CD14-positive monocyte (primary cell): ENCODE measurements at regions not wholly inside any gene's neighbourhood (a gene's known extent, or its start where the extent isn't known, plus 50 kb on each side); places are given as distances from the start of the nearest gene placed in this dataset.

ENCODE experiments used
- DNase-seq, 3 donors: peaks; one replicate each; pipeline ENCODE4 v3.0.0-alpha.2; 2011 to 2022
- H2AFZ ChIP-seq: 2 replicates; pipeline ENCODE4 v1.6.0; 2012; ENCODE audit warnings: mild to moderate bottlenecking, low read depth, low read length, inconsistent platforms; ENCODE audit not compliant: insufficient read depth, poor library complexity, severe bottlenecking
- H3K27ac ChIP-seq, 2 donors: 1 replicate in 1 of 2; 2 replicates in 1 of 2; pipeline ENCODE4 v1.5.1; 2012 to 2013; ENCODE audit warnings: low read length in 2 of 2, control low read depth in 1 of 2, inconsistent platforms in 1 of 2, low read depth in 1 of 2, mild to moderate bottlenecking in 1 of 2
- H3K27me3 ChIP-seq, 2 donors: one replicate each; pipeline versions ENCODE4 v1.6.0 to v1.6.1; 2011 to 2013; ENCODE audit warnings: low read length in 2 of 2; ENCODE audit not compliant: control insufficient read depth in 2 of 2, insufficient read depth in 2 of 2
- H3K36me3 ChIP-seq, 2 donors: replicated peaks in 1 of 2; 1 replicate in 1 of 2; 2 replicates in 1 of 2; pipeline versions ENCODE4 v1.5.1 to v1.6.1; 2012 to 2013; ENCODE audit warnings: low read length in 2 of 2, control low read depth in 1 of 2, inconsistent platforms in 1 of 2, mild to moderate bottlenecking in 1 of 2; ENCODE audit not compliant: insufficient read depth in 2 of 2, control insufficient read depth in 1 of 2
- H3K4me1 ChIP-seq, 2 donors: 1 replicate in 1 of 2; 2 replicates in 1 of 2; pipeline versions ENCODE4 v1.5.1 to v1.6.1; 2012 to 2013; ENCODE audit warnings: low read length in 2 of 2, control low read depth in 1 of 2, inconsistent platforms in 1 of 2, mild to moderate bottlenecking in 1 of 2, moderate library complexity in 1 of 2; ENCODE audit not compliant: insufficient read depth in 2 of 2, control insufficient read depth in 1 of 2
- H3K4me2 ChIP-seq: replicated peaks from 2 replicates; pipeline ENCODE3; 2012; ENCODE audit warnings: low read length, moderate library complexity, mild to moderate bottlenecking; ENCODE audit not compliant: poor library complexity, severe bottlenecking; ENCODE audit errors: extremely low read depth
- H3K4me3 ChIP-seq, 3 experiments: fragments of 200-600 bp in 1 of 3; sonication (generic) in 1 of 3; replicated peaks in 1 of 3; 1 replicate in 2 of 3; 2 replicates in 1 of 3; pipeline ENCODE4 v1.5.1; 2011 to 2013; ENCODE audit warnings: low read length in 3 of 3, mild to moderate bottlenecking in 3 of 3, control low read depth in 2 of 3, low read depth in 2 of 3, inconsistent platforms in 1 of 3, moderate library complexity in 1 of 3
- H3K79me2 ChIP-seq: 2 replicates; pipeline ENCODE4 v1.6.0; 2012; ENCODE audit warnings: mild to moderate bottlenecking, control low read depth, inconsistent platforms, low read length, moderate library complexity; ENCODE audit not compliant: insufficient read depth
- H3K9ac ChIP-seq: 2 replicates; pipeline ENCODE4 v1.6.0; 2017; ENCODE audit warnings: low read length, mild to moderate bottlenecking; ENCODE audit not compliant: insufficient read depth, poor library complexity, severe bottlenecking
- H3K9me3 ChIP-seq, 2 donors: replicated peaks in 1 of 2; 1 replicate in 1 of 2; 2 replicates in 1 of 2; pipeline versions ENCODE4 v1.5.1 to v1.6.1; 2012 to 2013; ENCODE audit warnings: low read length in 2 of 2, control low read depth in 1 of 2; ENCODE audit not compliant: control insufficient read depth in 1 of 2, insufficient read depth in 1 of 2
- H4K20me1 ChIP-seq: 2 replicates; pipeline ENCODE4 v1.6.0; 2012; ENCODE audit warnings: mild to moderate bottlenecking, low read length, control low read depth, moderate library complexity; ENCODE audit not compliant: insufficient read depth
- H3K27ac Mint-ChIP-seq, 7 donors: one replicate each; pipeline ENCODE4 v1.8.0; 2020; ENCODE audit warnings: mild to moderate bottlenecking in 7 of 7, mixed read lengths in 7 of 7, moderate library complexity in 6 of 7, inconsistent platforms in 2 of 7
- H3K27me3 Mint-ChIP-seq, 3 donors: one replicate each; pipeline ENCODE4 v1.8.0; 2021 to 2022; ENCODE audit warnings: low read depth in 3 of 3, mild to moderate bottlenecking in 3 of 3, mixed read lengths in 3 of 3, moderate library complexity in 3 of 3, inconsistent platforms in 1 of 3
- H3K36me3 Mint-ChIP-seq, 2 donors: one replicate each; pipeline ENCODE4 v1.8.0; 2020; ENCODE audit warnings: mixed read lengths in 2 of 2, inconsistent platforms in 1 of 2, mild to moderate bottlenecking in 1 of 2
- H3K4me1 Mint-ChIP-seq: one replicate; pipeline ENCODE4 v1.8.0; 2020; ENCODE audit warnings: mild to moderate bottlenecking, mixed read lengths
- H3K4me3 Mint-ChIP-seq, 2 donors: one replicate each; pipeline ENCODE4 v1.8.0; 2020; ENCODE audit warnings: mild to moderate bottlenecking in 2 of 2, mixed read lengths in 2 of 2, moderate library complexity in 1 of 2
- H3K9me3 Mint-ChIP-seq, 7 donors: one replicate each; pipeline ENCODE4 v1.8.0; 2020 to 2022; ENCODE audit warnings: mixed read lengths in 7 of 7, mild to moderate bottlenecking in 6 of 7, moderate library complexity in 6 of 7, inconsistent platforms in 2 of 7
- CTCF ChIP-seq: fragments of 200-600 bp; IDR thresholded peaks from one replicate; pipeline ENCODE4 v1.8.0; 2022; ENCODE audit warnings: antibody characterized with exemption, mild to moderate bottlenecking
- WGBS: methylation state at CpG from one replicate; pipeline ENCODE4 v1.1.5; 2013; ENCODE audit warnings: missing lambda C conversion rate; ENCODE audit not compliant: insufficient coverage; 5-methylcytosine and 5-hydroxymethylcytosine counted together
- intact Hi-C, 2 donors: fragments of 100-400 bp; cut with micrococcal nuclease; formaldehyde crosslinking; loops; one replicate each; pipeline versions ENCODE4 v1.15.0 to v1.15.1; 2023

- Histone ChIP-seq H3K36me3 (no peaks in the 10 kb centered on the region), H3K4me2 (no peak overlapping the region), H3K27ac (no peak overlapping the region), H3K9ac (no peak overlapping the region), H3K27me3 (no peaks in the 10 kb centered on the region), H3K79me2 (no peaks in the 10 kb centered on the region), H4K20me1 (no peaks in the 10 kb centered on the region), H3K4me3 (no peak overlapping the region), H3K4me1 (peaks cover 18 to 22% of the 10 kb centered on the region in 2 donors), H2AFZ (no peak overlapping the region), H3K9me3 (no peaks in the 10 kb centered on the region)
- Mint-ChIP-seq H3K36me3 (no peaks in the 10 kb centered on the region), H3K4me3 (no peak overlapping the region), H3K9me3 (peaks cover 0 to 2% (median 0%) of the 10 kb centered on the region in 7 donors), H3K27me3 (no peaks in the 10 kb centered on the region), H3K4me1 (peaks cover 23% of the 10 kb centered on the region), H3K27ac (peak overlapping the region in 1 of 7 donors; percentile 18)
- 100% methylated on average over 2 of the region's 3 CpGs for WGBS
- intact Hi-C loops = no loop called here
- TF ChIP-seq CTCF = no peak
- no peak for DNase-seq
Measured at GRCh38 chr20:53785320-53785719, 191.7 kb upstream of the ZNF217 start.

GRCh38 chr20:53783768-53784167 lies 190.1 kb upstream of the ZNF217 start:
- no peak overlapping the region for H2AFZ ChIP-seq
- Mint-ChIP-seq H3K9me3 (peaks cover 0 to 2% (median 0%) of the 10 kb centered on the region in 7 donors), H3K4me1 (peaks cover 12% of the 10 kb centered on the region), H3K27me3 (no peaks in the 10 kb centered on the region), H3K4me3 (no peak overlapping the region), H3K36me3 (no peaks in the 10 kb centered on the region), H3K27ac (no peak overlapping the region)
- H3K27ac ChIP-seq = no peak overlapping the region
- no peaks in the 10 kb centered on the region for H3K79me2 ChIP-seq
- TF ChIP-seq CTCF = no peak
- peaks cover 9 to 11% of the 10 kb centered on the region in 2 donors for H3K4me1 ChIP-seq
- H3K36me3 ChIP-seq = no peaks in the 10 kb centered on the region
- 100% methylated on average over 1 of the region's 3 CpGs for WGBS
- H4K20me1 ChIP-seq = no peaks in the 10 kb centered on the region
- no peaks in the 10 kb centered on the region for H3K27me3 ChIP-seq
- no peak for DNase-seq
- H3K9ac ChIP-seq = no peak overlapping the region
- intact Hi-C loops = no loop called here
- no peak overlapping the region for H3K4me2 ChIP-seq
- H3K4me3 ChIP-seq = no peak overlapping the region
- H3K9me3 ChIP-seq = no peaks in the 10 kb centered on the region
